ENCODE measurements at regions not wholly inside any gene's neighbourhood (a gene's known extent, or its start where the extent isn't known, plus 50 kb on each side); places are given as distances from the start of the nearest gene placed in this dataset.
A peak's percentile ranks its signal among the peaks of the same experiment; 100 is the strongest.
"Not testable (repeated sequence)": the region's sequence is repeated elsewhere in the genome, so short reads cannot be mapped to it uniquely, and the experiment has no call there.

DNA sequence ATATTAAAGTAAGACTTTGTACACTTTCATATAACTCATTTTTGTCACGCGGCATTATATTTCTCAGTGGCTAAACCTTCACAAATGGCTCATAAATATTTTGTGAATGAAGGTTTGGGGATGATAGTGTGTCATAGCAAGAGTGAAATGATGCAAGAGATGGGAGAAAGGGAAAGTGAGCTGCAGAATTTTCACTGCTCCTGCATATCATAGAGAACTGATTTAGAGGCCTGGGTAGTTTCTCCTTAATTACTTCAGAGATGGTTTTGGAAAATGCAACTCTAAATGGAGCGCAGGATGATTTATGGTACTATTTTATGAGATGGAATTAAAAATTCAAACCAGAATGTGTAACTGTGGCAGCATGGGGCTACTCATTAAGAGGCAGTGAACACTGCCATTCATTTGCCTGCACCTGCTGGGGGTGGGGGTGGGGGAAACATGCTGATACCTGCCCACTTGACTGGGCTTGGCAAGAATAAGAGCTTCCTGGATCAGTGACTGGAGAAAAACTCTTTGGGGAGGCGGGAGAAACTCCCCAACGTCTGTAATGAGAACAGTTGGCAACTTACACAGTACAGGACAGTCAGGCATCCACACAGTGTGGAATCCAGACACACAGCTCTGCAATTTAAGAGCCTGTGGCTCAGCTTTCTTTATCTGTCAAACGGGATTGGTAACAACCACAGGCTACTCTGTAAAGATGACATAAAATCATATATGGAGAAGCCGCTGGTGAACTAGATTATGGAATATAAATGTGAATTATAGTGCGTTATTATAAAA is 941.9 kb downstream of the SLC4A3 start:
- DNase-seq, result no peak

GRCh38 chr2:220572385-220572784 is 945.0 kb downstream of the SLC4A3 start:
- no peak for DNase-seq

GRCh38 chr2:220574038-220574437 is 946.6 kb downstream of the SLC4A3 start:
- DNase-seq, result no peak

GRCh38 chr2:220575963-220576362 is 948.5 kb downstream of the SLC4A3 start:
- no peak for DNase-seq

DNA sequence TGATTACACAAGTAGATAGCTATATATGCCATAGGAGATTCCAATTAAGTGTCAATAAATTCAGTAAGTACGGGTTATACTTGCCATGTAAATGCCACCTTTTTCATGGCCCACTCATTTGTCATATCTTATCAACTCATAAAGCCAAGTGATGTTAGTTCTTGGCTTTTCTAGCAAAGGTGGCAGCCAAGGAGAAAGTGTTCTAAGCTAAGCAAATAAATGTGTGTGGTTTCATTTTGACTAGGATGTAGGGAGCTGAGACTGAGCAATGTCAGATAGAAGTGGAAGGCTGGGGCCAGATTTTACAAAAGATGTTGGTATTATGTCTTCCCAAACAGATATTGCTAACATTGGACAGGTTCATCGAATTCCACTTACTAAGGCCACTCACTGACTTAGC is 952.0 kb downstream of the SLC4A3 start:
- no peak for DNase-seq

DNA sequence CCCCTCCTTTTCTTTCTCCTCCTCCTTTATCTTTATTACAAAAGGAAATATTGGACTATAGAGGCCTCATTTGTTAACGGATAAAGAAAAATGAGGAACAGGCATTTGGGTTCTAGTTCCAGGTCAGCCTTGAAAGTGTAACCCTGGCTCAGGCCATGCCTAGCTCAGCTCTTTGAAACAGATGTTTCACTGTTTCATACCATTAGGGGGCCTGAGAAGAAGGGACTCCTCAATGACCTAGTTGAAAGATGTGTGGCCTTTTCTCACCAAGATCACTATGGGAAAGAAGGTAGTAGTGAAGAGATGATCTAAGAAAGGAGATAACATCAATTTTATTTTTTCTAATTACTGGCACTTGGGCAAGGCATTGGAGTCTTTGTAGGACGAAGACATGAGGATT is 952.7 kb downstream of the SLC4A3 start:
- DNase-seq, result no peak

DNA sequence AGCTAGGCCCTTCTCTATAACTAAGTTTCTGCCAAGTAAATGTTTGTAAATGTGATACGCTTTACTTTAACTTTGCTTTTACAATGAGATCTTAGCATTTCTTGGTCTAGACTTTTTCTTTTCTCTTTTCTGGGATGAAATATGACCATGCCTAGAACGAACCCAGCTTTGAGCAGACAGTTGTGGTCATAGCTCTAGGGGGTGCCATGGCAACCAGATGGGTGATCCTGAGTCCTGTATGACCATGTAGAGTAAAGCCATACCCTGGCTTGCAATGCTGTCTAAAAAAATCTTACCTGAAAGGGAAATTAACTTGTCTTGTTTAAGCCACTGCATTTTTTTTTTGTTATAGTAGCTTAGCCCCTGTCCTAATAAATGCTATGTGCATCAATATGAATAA is 956.3 kb downstream of the SLC4A3 start:
- DNase-seq, result no peak

- DNase-seq, result no peak
Observed at GRCh38 chr2:220585241-220585640, 957.8 kb downstream of the SLC4A3 start.

GRCh38 chr2:220586980-220587530 is 959.6 kb downstream of the SLC4A3 start:
- DNase-seq, result peak; percentile 69

DNA sequence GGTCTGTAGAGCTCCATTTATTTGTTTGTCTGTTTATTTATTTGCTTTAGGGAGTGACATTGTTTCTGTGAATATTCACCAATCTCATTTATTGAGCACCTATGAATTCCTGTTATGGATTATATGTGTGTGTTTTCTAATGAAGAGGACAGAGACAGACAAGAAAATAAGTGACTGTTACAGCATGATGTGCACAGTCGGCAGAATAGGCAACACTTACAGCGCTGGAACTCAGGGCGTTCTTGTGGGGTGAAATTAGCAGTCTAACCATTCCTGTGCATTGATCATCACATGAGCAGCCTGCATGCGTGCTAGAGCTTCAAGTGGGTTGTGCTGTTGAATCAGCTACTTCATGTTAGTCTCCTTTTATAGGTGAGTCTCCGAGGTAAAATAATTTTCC is 960.7 kb downstream of the SLC4A3 start:
- no peak for DNase-seq

DNA sequence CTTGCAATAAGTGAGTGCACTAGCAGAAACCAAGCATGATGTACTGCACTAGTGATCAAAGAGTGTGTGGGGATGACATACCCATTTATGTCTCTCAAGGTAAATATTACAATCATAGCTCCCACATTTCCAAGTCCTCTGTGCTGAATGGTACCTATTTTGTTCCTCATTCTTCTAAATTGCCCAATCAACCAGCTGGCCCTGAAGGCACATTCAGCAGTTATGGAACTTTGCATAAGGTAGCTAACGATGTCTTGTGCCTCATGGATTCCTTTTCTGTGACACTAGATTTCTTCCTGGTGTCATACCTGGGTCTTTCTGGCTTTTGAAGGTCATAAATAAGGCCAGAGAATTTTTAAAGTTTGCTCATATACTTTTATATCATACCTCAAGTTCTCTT is 963.0 kb downstream of the SLC4A3 start:
- DNase-seq, result no peak

- DNase-seq, result no peak
Observed at GRCh38 chr2:220593526-220593925, 966.1 kb downstream of the SLC4A3 start.

DNA sequence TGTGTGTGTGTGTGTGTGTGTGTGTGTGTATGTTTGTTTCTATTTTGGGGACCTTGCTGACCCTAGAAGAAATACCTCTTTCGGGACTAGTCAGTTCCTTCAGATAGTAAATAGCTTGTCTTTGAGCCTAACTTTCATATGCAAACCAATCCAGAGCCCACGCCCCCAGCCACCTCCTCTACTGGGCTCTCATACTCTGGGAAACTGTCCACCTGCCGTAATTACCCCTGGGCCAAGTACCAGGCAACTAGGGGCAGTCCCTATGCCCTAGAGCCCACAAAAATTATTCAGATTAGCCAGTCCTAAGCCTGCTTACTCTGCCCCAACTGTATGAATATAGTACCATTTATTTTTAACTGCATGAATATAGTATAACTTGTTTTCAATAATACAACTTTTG is 970.4 kb downstream of the EPHA4 start:
- DNase-seq, result no peak

DNA sequence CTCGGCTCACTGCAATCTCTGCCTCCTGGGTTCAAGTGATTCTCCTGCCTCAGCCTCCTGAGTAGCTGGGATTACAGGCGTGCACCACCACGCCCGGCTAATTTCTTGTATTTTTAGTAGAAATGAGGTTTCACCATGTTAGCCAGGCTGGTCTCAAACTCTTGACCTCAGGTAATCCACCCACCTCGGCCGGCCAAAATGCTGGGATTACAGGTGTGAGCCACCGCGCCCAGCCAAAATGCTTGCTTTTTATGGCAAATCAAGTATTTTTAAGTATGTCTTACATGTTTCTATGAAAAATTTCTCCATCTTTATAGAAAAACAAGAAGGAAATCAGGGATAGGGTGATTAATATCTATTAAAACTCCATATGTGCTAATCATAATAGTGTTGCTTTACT is 959.1 kb downstream of the EPHA4 start:
- DNase-seq, result not testable (repeated sequence)

DNA sequence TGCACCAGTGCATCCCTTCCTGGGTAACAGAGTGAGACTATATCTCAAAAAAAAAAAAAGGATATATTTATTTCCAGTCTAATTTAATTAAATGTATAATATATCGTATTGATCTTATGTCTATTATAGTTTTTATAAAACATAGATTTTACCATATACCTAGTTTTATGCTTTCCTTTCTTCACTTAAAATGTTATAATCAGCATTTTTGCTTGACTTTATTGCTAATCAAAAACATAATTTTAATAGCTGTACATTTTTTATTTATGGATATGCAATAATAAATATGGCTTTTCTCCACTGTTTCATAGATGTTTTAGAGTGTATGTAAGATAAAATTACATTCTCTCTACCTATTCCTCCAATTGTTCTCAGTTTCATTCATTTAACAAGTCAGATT is 958.0 kb downstream of the EPHA4 start:
- no peak for DNase-seq

GRCh38 chr2:220619525-220620220 is 952.4 kb downstream of the EPHA4 start:
- DNase-seq, result no peak

DNA sequence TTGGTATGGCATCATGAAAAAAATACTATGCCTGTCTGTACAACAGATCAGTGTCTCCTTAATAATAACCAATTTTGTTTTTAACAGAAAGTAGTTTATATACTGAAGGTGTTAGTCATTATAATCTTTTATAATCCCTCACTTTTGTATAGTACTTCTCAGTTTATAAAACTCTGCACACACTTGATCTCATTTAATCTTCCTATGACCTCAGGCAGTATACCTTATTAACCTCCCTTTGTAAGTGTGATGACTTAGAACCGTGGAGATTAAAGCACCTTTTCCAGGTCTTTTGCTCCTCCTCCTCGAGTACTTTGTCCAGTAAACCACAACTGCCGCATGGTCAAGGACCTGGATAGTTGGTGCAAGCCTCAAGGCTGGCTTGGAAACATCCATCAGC is 945.5 kb downstream of the EPHA4 start:
- DNase-seq, result no peak

DNA sequence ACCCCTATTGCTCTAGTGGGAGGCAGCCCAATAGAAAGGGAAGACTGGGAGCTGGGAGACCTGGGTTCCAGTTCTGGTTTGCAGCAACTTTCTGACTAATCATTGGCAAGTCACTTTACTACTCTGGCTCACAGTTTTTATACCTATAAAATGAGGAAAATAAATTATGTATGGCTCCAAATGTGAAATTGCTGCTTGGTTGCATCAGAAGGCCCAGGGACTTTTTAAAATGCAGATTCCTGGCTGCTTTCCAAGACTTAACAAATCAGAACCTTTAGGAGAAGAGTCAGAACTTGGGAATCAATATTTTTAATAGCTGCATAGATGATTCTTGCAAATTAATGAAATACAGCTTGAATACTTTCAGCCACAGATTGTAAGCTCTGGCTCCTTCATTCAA is 943.9 kb downstream of the EPHA4 start:
- no peak for DNase-seq

DNA sequence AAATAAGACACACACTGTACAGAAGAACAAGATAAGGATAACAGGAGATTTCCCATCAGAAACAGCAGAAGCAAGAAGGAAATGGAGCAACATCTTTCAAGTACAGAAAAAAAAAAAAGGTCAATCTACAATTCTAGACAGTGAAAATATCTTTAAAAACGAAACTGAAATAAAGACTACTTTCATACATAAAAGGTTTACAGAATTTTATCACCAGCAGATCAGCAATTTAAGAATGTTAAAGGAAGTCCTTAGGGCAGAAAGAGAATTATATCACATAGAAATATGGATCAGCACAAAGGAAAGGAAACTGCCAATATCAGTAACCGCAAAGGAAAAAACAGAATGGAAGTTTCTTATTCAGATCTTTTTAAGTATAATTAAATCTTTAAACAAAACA is 931.0 kb downstream of the EPHA4 start:
- DNase-seq, result no peak

DNA sequence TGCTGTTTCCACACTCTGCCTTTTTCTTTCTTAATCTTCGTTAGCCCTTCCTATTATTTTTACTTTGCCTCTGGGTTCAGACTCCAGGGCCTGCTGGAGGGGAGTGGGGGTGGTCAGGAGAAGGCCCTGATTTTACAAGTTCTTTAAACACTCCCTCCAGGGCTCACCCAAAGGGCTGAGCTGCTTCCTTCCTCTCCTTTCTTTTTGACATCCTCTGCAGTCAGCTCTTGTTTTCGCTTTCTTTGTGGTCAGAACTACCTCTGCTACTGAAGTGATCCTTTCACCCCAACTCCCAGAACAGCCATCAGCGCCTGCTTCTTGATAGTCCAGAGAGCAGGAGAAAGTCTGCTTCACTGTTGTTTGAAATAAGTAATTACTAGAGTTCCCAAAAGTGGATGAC is 925.7 kb downstream of the EPHA4 start:
- DNase-seq, result no peak

- DNase-seq, result no peak
Observed at GRCh38 chr2:220648628-220649027, 923.5 kb downstream of the EPHA4 start.

- DNase-seq, result no peak
Observed at GRCh38 chr2:220653776-220654175, 918.3 kb downstream of the EPHA4 start.

GRCh38 chr2:220654322-220654721 is 917.8 kb downstream of the EPHA4 start:
- no peak for DNase-seq

Data from hindlimb muscle (tissue), 1 donor.